Glutamatergic neuron (in vitro differentiated cells): ENCODE measurements at regions not wholly inside any gene's neighbourhood (a gene's known extent, or its start where the extent isn't known, plus 50 kb on each side); places are given as distances from the start of the nearest gene placed in this dataset.

ENCODE experiments used
- DNase-seq: peaks from one replicate; pipeline ENCODE4 v3.0.0; 2022
- H3K27ac Mint-ChIP-seq: one replicate; pipeline ENCODE4 v1.8.0; 2020; ENCODE audit warnings: mild to moderate bottlenecking, mixed read lengths, inconsistent platforms; ENCODE audit not compliant: unreplicated experiment
- H3K27me3 Mint-ChIP-seq: one replicate; pipeline ENCODE4 v1.8.0; 2020; ENCODE audit warnings: mild to moderate bottlenecking, moderate library complexity, mixed read lengths, inconsistent platforms; ENCODE audit not compliant: unreplicated experiment
- H3K36me3 Mint-ChIP-seq: one replicate; pipeline ENCODE4 v1.8.0; 2020; ENCODE audit warnings: mild to moderate bottlenecking, mixed read lengths, inconsistent platforms; ENCODE audit not compliant: unreplicated experiment
- H3K4me1 Mint-ChIP-seq: one replicate; pipeline ENCODE4 v1.8.0; 2020; ENCODE audit warnings: mild to moderate bottlenecking, low read depth, mixed read lengths, inconsistent platforms; ENCODE audit not compliant: unreplicated experiment
- H3K4me3 Mint-ChIP-seq: one replicate; pipeline ENCODE4 v1.8.0; 2020; ENCODE audit warnings: mild to moderate bottlenecking, mixed read lengths, inconsistent platforms; ENCODE audit not compliant: unreplicated experiment
- H3K9me3 Mint-ChIP-seq: one replicate; pipeline ENCODE4 v1.8.0; 2020; ENCODE audit warnings: mild to moderate bottlenecking, moderate library complexity, mixed read lengths, inconsistent platforms; ENCODE audit not compliant: unreplicated experiment
- CTCF ChIP-seq: fragments of 200-600 bp; sonication (generic); IDR thresholded peaks from one replicate; pipeline ENCODE4 v1.5.0; 2021; ENCODE audit not compliant: partially characterized antibody, unreplicated experiment

- Mint-ChIP-seq H3K4me3 (no peak overlapping the region), H3K27ac (no peak overlapping the region), H3K9me3 (no peaks in the 10 kb centered on the region), H3K36me3 (no peaks in the 10 kb centered on the region), H3K27me3 (no peaks in the 10 kb centered on the region), H3K4me1 (no peaks in the 10 kb centered on the region)
- no peak for DNase-seq
- no peak for TF ChIP-seq CTCF
Observed at GRCh38 chr6:147802459-147802858, 294.0 kb downstream of the SAMD5 start.

GRCh38 chr6:147805155-147805554, 296.7 kb downstream of the SAMD5 start:
- H3K27ac Mint-ChIP-seq: no peak overlapping the region
- H3K27me3 Mint-ChIP-seq: no peaks in the 10 kb centered on the region
- no peaks in the 10 kb centered on the region for H3K36me3 Mint-ChIP-seq
- no peaks in the 10 kb centered on the region for H3K4me1 Mint-ChIP-seq
- TF ChIP-seq CTCF: no peak
- H3K9me3 Mint-ChIP-seq: no peaks in the 10 kb centered on the region
- H3K4me3 Mint-ChIP-seq: no peak overlapping the region
- DNase-seq: no peak

- Mint-ChIP-seq H3K4me3 (no peak overlapping the region), H3K27ac (no peak overlapping the region), H3K27me3 (peaks cover 2% of the 10 kb centered on the region), H3K36me3 (no peaks in the 10 kb centered on the region), H3K9me3 (peaks cover 2% of the 10 kb centered on the region), H3K4me1 (no peaks in the 10 kb centered on the region)
- DNase-seq: no peak
- TF ChIP-seq CTCF: no peak
Observed at GRCh38 chr6:147806697-147807096, 298.2 kb downstream of the SAMD5 start.

- Mint-ChIP-seq H3K4me3 (no peak overlapping the region), H3K36me3 (no peaks in the 10 kb centered on the region), H3K9me3 (peaks cover 2% of the 10 kb centered on the region), H3K27ac (no peak overlapping the region), H3K4me1 (no peaks in the 10 kb centered on the region), H3K27me3 (peaks cover 2% of the 10 kb centered on the region)
- DNase-seq: no peak
- TF ChIP-seq CTCF: no peak
Observed at GRCh38 chr6:147808640-147809039, 300.1 kb downstream of the SAMD5 start.

GRCh38 chr6:147811913-147812629, 303.6 kb downstream of the SAMD5 start:
- no peak for DNase-seq
- Mint-ChIP-seq H3K36me3 (no peaks in the 10 kb centered on the region), H3K27me3 (peaks cover 2% of the 10 kb centered on the region), H3K4me1 (no peaks in the 10 kb centered on the region), H3K4me3 (no peak overlapping the region), H3K9me3 (peaks cover 2% of the 10 kb centered on the region), H3K27ac (no peak overlapping the region)
- TF ChIP-seq CTCF: no peak
